ENCODE measurements at regions not wholly inside any gene's neighbourhood (a gene's known extent, or its start where the extent isn't known, plus 50 kb on each side); places are given as distances from the start of the nearest gene placed in this dataset.

DNA sequence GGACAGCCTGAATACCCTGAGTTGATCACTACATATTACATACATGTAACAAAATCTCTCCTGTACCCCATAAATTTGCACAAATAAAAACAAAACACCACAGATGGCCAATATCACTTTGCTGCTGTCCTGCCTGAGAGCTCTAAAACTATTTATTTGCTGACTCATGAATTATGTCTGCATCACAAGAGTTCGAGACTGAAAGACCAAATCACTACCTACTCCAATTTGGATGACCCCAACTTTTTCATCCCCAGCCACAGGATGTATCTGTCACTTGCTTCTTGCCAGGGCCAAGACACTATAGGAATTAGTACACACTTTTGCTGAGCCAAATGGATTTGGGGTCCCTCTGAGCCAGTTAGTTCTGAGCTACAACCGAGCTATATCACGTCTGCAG lies 409.7 kb upstream of the NFE2L3 start:
- TF ChIP-seq, protein P1, sequence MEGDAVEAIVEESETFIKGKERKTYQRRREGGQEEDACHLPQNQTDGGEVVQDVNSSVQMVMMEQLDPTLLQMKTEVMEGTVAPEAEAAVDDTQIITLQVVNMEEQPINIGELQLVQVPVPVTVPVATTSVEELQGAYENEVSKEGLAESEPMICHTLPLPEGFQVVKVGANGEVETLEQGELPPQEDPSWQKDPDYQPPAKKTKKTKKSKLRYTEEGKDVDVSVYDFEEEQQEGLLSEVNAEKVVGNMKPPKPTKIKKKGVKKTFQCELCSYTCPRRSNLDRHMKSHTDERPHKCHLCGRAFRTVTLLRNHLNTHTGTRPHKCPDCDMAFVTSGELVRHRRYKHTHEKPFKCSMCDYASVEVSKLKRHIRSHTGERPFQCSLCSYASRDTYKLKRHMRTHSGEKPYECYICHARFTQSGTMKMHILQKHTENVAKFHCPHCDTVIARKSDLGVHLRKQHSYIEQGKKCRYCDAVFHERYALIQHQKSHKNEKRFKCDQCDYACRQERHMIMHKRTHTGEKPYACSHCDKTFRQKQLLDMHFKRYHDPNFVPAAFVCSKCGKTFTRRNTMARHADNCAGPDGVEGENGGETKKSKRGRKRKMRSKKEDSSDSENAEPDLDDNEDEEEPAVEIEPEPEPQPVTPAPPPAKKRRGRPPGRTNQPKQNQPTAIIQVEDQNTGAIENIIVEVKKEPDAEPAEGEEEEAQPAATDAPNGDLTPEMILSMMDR (conservative IDR thresholded peaks at IDR 0.05; ENCODE audit: low read depth, low read length) = no peak
- TF ChIP-seq EZH2 (IDR thresholded peaks at IDR 0.05; ENCODE audit: low read length, unreplicated experiment) = no peak

Data from PC-3 (cell line).